AG04449 (cell line): ENCODE measurements at regions not wholly inside any gene's neighbourhood (a gene's known extent, or its start where the extent isn't known, plus 50 kb on each side); places are given as distances from the start of the nearest gene placed in this dataset.
"Not testable (repeated sequence)": the region's sequence is repeated elsewhere in the genome, so short reads cannot be mapped to it uniquely, and the experiment has no call there.

Experiments used
- CTCF ChIA-PET: fragments of 350-600 bp; formaldehyde crosslinking; extraction: SDS; loops from one replicate; lab custom pipeline; 2021; ENCODE audit warnings: antibody characterized with exemption; lab: Yijun Ruan, JAX
- POLR2A ChIA-PET: fragments of 400-600, 350-600 bp; formaldehyde crosslinking; extraction: SDS; loops from one replicate; lab custom pipeline; 2020; ENCODE audit warnings: antibody characterized with exemption, inconsistent platforms; lab: Yijun Ruan, JAX
- DNase-seq: peaks from one replicate; pipeline ENCODE4 v3.0.0-alpha.2; 2010; ENCODE audit warnings: low read depth, low spot score
- H3K4me3 ChIP-seq: 2 replicates; pipeline ENCODE4 v1.5.1; 2011; ENCODE audit warnings: low read depth, mild to moderate bottlenecking, control low read depth, low read length
- CTCF ChIP-seq: IDR thresholded peaks from one replicate; pipeline ENCODE4 v1.5.1; 2011; ENCODE audit warnings: mild to moderate bottlenecking, moderate library complexity, low read length, control low read depth, inconsistent platforms; ENCODE audit not compliant: insufficient read depth; ENCODE audit errors: missing control alignments

GRCh38 chr3:153539263-153539662, 377.2 kb downstream of the RAP2B start:
- DNase-seq: no peak
- ChIA-PET CTCF (no interaction called here), POLR2A (no interaction called here)
- H3K4me3 ChIP-seq: no peak overlapping the region
- TF ChIP-seq CTCF: no peak

GRCh38 chr3:153545471-153545870, 383.4 kb downstream of the RAP2B start:
- no peak for TF ChIP-seq CTCF
- DNase-seq: no peak
- no peak overlapping the region for H3K4me3 ChIP-seq
- ChIA-PET CTCF (no interaction called here), POLR2A (no interaction called here)

GRCh38 chr3:153547970-153548369, 385.9 kb downstream of the RAP2B start:
- no peak overlapping the region for H3K4me3 ChIP-seq
- no peak for TF ChIP-seq CTCF
- DNase-seq: no peak
- ChIA-PET CTCF (no interaction called here), POLR2A (no interaction called here)

- H3K4me3 ChIP-seq, DNase-seq, POLR2A ChIA-PET, CTCF ChIA-PET: not testable (repeated sequence)
Measured at GRCh38 chr3:153549686-153550085, 387.7 kb downstream of the RAP2B start.

- no peak overlapping the region for H3K4me3 ChIP-seq
- ChIA-PET CTCF (no interaction called here), POLR2A (no interaction called here)
- TF ChIP-seq CTCF: no peak
- DNase-seq: no peak
Measured at GRCh38 chr3:153551536-153552285, 389.7 kb downstream of the RAP2B start.

GRCh38 chr3:153552887-153553604, 391.0 kb downstream of the RAP2B start:
- CTCF ChIA-PET: no interaction called here

More at GRCh38 chr3:153552887-153553604, 391.0 kb downstream of the RAP2B start:
- H3K4me3 ChIP-seq: no peak overlapping the region
- TF ChIP-seq CTCF: no peak
- POLR2A ChIA-PET: no interaction called here
- no peak for DNase-seq
